ENCODE measurements at regions not wholly inside any gene's neighbourhood (a gene's known extent, or its start where the extent isn't known, plus 50 kb on each side); places are given as distances from the start of the nearest gene placed in this dataset.

DNA sequence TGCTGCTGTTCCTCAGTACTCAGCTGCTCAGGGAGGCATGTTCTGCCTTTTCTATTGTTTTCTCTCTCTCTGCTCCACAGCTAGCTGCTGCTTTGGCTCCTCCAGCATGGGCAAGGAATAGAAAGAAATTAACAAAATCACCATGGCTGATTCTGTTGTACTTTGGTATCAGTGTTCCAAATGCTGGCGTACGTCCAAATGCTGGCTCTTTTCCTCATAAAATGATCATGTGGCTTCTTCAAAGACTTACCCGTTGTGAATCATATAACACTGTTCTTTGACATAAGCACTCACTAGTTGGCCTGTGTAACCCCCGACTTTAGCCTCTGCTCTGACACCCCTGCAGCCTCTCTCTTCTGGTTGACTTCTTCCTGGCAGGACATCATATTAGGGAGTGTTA, 547.6 kb downstream of the CPS1 start:
- H3K27ac Mint-ChIP-seq (ENCODE audit: unreplicated experiment): no peak overlapping the region
- TF ChIP-seq, protein P1, sequence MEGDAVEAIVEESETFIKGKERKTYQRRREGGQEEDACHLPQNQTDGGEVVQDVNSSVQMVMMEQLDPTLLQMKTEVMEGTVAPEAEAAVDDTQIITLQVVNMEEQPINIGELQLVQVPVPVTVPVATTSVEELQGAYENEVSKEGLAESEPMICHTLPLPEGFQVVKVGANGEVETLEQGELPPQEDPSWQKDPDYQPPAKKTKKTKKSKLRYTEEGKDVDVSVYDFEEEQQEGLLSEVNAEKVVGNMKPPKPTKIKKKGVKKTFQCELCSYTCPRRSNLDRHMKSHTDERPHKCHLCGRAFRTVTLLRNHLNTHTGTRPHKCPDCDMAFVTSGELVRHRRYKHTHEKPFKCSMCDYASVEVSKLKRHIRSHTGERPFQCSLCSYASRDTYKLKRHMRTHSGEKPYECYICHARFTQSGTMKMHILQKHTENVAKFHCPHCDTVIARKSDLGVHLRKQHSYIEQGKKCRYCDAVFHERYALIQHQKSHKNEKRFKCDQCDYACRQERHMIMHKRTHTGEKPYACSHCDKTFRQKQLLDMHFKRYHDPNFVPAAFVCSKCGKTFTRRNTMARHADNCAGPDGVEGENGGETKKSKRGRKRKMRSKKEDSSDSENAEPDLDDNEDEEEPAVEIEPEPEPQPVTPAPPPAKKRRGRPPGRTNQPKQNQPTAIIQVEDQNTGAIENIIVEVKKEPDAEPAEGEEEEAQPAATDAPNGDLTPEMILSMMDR (IDR thresholded peaks at IDR 0.05): no peak
- peaks cover 12% of the 10 kb centered on the region for H3K27me3 Mint-ChIP-seq (ENCODE audit: unreplicated experiment)
- H3K9me3 Mint-ChIP-seq (ENCODE audit: unreplicated experiment): no peaks in the 10 kb centered on the region
- no peaks in the 10 kb centered on the region for H3K4me1 Mint-ChIP-seq (ENCODE audit: unreplicated experiment)
- no peaks in the 10 kb centered on the region for H3K36me3 Mint-ChIP-seq (ENCODE audit: unreplicated experiment)
- no peak for DNase-seq (ENCODE audit: extremely low spot score, unreplicated experiment)
- H3K4me3 Mint-ChIP-seq (ENCODE audit: unreplicated experiment): no peak overlapping the region

DNA sequence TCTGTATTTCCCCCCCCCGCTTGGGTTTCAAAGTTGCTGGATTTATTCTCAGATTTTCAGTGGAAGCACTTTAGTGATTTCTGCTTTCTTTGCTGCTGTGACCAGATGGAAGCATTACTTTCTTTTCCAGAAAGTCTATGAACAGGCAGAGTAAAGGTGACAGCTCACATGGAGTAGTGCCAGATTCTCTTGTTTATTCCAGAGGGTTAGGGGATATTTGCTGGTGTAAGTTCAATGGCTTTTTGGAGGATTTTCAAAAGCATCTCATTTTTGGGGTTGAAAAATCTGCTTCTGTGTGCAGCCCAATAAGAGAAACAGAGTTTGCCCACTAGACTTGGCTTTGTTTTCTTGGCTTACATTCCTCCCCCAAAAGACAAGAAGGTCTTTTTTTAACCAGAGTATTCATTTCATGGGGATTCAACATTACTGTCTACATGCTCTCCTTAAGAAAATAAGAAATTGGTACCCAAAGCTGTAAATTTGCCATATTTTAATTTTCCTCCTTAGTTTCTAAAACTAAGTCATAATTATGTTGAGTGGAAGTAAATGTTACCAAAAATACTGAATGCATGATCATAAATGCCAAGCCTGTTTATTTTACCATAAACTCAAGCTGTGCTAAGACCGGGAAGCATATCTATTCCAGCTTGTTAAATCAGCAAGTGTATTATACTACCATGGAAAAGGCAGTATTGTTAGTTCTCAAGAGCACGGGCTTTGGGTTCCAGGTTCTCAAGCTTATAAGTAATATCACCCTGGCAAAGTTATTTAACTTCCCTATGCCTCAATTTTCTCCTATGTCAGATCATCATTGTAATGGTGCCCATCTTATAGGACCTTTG, 557.2 kb downstream of the CPS1 start:
- TF ChIP-seq, protein P1 (IDR thresholded peaks at IDR 0.05): no peak
- Mint-ChIP-seq H3K9me3 (ENCODE audit: unreplicated experiment) (no peaks in the 10 kb centered on the region), H3K36me3 (ENCODE audit: unreplicated experiment) (no peaks in the 10 kb centered on the region), H3K27ac (ENCODE audit: unreplicated experiment) (no peak overlapping the region), H3K27me3 (ENCODE audit: unreplicated experiment) (peaks cover 4% of the 10 kb centered on the region), H3K4me3 (ENCODE audit: unreplicated experiment) (no peak overlapping the region), H3K4me1 (ENCODE audit: unreplicated experiment) (no peaks in the 10 kb centered on the region)
- no peak for DNase-seq (ENCODE audit: extremely low spot score, unreplicated experiment)

DNA sequence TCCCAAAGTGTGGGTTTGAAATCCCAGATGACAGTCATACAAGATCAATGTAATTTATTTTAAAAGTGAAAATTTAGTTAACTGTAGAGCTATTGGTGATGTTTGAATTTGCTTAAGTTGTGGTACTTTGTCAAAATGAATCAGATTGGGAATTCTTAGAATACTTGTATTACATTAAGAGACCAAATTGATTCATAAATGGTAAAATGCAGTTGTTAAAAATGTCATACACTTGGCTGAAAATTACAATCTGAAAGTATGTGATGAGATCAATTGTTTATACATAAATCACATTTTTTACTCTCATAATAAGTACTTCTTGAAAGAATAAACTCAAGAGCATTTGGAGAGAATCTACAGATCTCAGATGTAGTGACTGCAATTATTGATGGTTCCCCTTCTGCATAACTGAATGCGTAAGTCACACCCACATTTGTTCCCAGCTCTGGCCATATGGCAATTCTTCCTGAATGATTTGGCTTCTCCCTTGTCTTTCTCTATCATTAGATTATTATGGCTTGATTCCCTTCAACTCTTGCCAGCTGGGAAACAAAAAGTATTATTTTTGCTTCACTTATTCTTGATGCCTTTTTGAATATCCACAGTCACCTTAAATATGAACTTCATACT, 558.5 kb downstream of the CPS1 start:
- TF ChIP-seq, protein P1 (IDR thresholded peaks at IDR 0.05): no peak
- peaks cover 4% of the 10 kb centered on the region for H3K27me3 Mint-ChIP-seq (ENCODE audit: unreplicated experiment)
- H3K9me3 Mint-ChIP-seq (ENCODE audit: unreplicated experiment): no peaks in the 10 kb centered on the region
- no peak overlapping the region for H3K27ac Mint-ChIP-seq (ENCODE audit: unreplicated experiment)
- no peak overlapping the region for H3K4me3 Mint-ChIP-seq (ENCODE audit: unreplicated experiment)
- H3K36me3 Mint-ChIP-seq (ENCODE audit: unreplicated experiment): no peaks in the 10 kb centered on the region
- no peak for DNase-seq (ENCODE audit: extremely low spot score, unreplicated experiment)
- no peaks in the 10 kb centered on the region for H3K4me1 Mint-ChIP-seq (ENCODE audit: unreplicated experiment)

DNA sequence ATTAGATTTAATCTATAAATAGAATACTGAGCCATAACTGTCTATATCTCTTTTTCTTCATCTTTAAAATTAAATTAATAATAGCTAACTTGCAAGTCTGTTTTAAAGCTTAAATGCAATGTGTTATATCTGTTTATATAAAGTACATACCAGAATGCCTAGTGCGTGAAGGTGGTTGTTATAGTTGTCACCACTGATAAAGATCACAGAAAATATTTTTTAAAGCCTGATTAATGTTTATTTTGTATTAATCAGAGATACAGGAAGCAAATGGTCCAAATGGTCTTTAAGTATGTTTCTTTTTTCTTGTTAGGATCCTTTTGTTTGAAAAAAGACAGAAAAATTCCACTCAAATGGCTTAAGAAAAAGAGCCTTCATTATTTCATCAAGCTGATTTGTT, 560.6 kb downstream of the CPS1 start:
- H3K27ac Mint-ChIP-seq (ENCODE audit: unreplicated experiment): no peak overlapping the region
- TF ChIP-seq, protein P1 (IDR thresholded peaks at IDR 0.05): no peak
- no peaks in the 10 kb centered on the region for H3K9me3 Mint-ChIP-seq (ENCODE audit: unreplicated experiment)
- no peaks in the 10 kb centered on the region for H3K4me1 Mint-ChIP-seq (ENCODE audit: unreplicated experiment)
- H3K36me3 Mint-ChIP-seq (ENCODE audit: unreplicated experiment): no peaks in the 10 kb centered on the region
- H3K4me3 Mint-ChIP-seq (ENCODE audit: unreplicated experiment): no peak overlapping the region
- peaks cover 9% of the 10 kb centered on the region for H3K27me3 Mint-ChIP-seq (ENCODE audit: unreplicated experiment)
- no peak for DNase-seq (ENCODE audit: extremely low spot score, unreplicated experiment)

DNA sequence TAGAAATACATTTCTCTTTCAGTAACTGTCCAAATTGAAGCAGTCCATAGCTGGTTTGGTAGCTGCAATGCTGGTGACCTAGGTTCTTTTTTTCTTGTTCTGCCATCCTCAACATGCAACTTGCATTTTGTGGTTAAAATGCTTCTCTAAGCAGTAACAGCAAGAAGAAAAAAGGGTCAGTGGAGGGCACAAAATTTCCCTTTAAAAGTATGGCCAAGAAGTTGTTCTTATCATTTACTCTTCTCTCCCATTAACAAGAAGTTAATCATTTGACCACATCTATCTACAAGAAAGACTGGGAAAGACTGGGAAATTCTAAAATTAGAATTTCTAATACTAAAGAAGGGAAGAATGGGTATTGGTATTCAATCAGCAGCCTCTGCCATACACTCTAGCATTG, 569.9 kb downstream of the CPS1 start:
- Mint-ChIP-seq H3K9me3 (ENCODE audit: unreplicated experiment) (no peaks in the 10 kb centered on the region), H3K4me1 (ENCODE audit: unreplicated experiment) (no peaks in the 10 kb centered on the region), H3K36me3 (ENCODE audit: unreplicated experiment) (no peaks in the 10 kb centered on the region), H3K27ac (ENCODE audit: unreplicated experiment) (no peak overlapping the region), H3K4me3 (ENCODE audit: unreplicated experiment) (no peak overlapping the region), H3K27me3 (ENCODE audit: unreplicated experiment) (peaks cover 5% of the 10 kb centered on the region)
- TF ChIP-seq, protein P1 (IDR thresholded peaks at IDR 0.05): no peak
- DNase-seq (ENCODE audit: extremely low spot score, unreplicated experiment): no peak

All from osteocyte (in vitro differentiated cells).